ENCODE measurements at regions not wholly inside any gene's neighbourhood (a gene's known extent, or its start where the extent isn't known, plus 50 kb on each side); places are given as distances from the start of the nearest gene placed in this dataset.

DNA sequence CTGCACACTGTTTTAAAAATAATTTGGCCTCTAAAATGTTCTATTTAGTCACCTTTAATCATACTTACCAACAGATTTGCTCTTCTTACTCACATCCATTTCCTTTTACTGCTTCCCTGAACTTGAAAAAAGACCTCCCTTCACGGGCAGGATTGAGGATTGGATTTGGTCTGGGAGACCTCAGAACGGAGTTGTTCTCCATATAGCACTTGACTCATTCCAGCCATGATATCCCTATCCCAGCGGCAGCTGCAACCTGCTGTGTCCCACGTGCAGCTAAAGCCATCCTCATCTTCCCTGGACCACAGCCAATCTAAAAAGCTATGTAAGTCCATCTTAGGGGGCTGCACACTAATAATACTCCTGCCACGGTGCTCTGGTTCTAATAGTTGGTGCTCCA is 97.0 kb upstream of the PTPRM start:
- no peaks in the 10 kb centered on the region for H3K4me1 ChIP-seq (ENCODE audit: control insufficient read depth, insufficient read depth, low read length)
- H3K9me3 ChIP-seq (ENCODE audit: control insufficient read depth, insufficient read depth, low read depth, low read length), result no peaks in the 10 kb centered on the region
- ChIA-PET CTCF (interaction anchor here (0.5 to 1.1 kb wide), 4 partner anchors 10 to 197 kb away, joined by 3 to 6 read pairs (median 3); no protein-coding TSS in a partner anchor), POLR2A (no interaction called here)
- no peak overlapping the region for H3K4me3 ChIP-seq (ENCODE audit: low read depth, low read length)
- TF ChIP-seq, protein P1, sequence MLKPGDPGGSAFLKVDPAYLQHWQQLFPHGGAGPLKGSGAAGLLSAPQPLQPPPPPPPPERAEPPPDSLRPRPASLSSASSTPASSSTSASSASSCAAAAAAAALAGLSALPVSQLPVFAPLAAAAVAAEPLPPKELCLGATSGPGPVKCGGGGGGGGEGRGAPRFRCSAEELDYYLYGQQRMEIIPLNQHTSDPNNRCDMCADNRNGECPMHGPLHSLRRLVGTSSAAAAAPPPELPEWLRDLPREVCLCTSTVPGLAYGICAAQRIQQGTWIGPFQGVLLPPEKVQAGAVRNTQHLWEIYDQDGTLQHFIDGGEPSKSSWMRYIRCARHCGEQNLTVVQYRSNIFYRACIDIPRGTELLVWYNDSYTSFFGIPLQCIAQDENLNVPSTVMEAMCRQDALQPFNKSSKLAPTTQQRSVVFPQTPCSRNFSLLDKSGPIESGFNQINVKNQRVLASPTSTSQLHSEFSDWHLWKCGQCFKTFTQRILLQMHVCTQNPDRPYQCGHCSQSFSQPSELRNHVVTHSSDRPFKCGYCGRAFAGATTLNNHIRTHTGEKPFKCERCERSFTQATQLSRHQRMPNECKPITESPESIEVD (tag by site-specific recombination; IDR thresholded peaks at IDR 0.05), result no peak
- TF ChIP-seq, protein P2, sequence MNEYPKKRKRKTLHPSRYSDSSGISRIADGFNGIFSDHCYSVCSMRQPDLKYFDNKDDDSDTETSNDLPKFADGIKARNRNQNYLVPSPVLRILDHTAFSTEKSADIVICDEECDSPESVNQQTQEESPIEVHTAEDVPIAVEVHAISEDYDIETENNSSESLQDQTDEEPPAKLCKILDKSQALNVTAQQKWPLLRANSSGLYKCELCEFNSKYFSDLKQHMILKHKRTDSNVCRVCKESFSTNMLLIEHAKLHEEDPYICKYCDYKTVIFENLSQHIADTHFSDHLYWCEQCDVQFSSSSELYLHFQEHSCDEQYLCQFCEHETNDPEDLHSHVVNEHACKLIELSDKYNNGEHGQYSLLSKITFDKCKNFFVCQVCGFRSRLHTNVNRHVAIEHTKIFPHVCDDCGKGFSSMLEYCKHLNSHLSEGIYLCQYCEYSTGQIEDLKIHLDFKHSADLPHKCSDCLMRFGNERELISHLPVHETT (tag by site-specific recombination; IDR thresholded peaks at IDR 0.05), result no peak
- TF ChIP-seq SALL2 (tag by site-specific recombination; IDR thresholded peaks at IDR 0.05; ENCODE audit: borderline replicate concordance) (no peak), ZNF214 (tag by site-specific recombination; IDR thresholded peaks at IDR 0.05; ENCODE audit: borderline replicate concordance) (no peak), KLF8 (tag by site-specific recombination; IDR thresholded peaks at IDR 0.05) (no peak), ZNF140 (tag by site-specific recombination; IDR thresholded peaks at IDR 0.05) (no peak), ZNF221 (tag by site-specific recombination; IDR thresholded peaks at IDR 0.05; ENCODE audit: borderline replicate concordance) (no peak), FEZF1 (tag by site-specific recombination; IDR thresholded peaks at IDR 0.05) (no peak), SCRT1 (tag by site-specific recombination; IDR thresholded peaks at IDR 0.05; ENCODE audit: borderline replicate concordance) (no peak), ZFP37 (tag by site-specific recombination; IDR thresholded peaks at IDR 0.05) (no peak)
- TF ChIP-seq, protein P3, sequence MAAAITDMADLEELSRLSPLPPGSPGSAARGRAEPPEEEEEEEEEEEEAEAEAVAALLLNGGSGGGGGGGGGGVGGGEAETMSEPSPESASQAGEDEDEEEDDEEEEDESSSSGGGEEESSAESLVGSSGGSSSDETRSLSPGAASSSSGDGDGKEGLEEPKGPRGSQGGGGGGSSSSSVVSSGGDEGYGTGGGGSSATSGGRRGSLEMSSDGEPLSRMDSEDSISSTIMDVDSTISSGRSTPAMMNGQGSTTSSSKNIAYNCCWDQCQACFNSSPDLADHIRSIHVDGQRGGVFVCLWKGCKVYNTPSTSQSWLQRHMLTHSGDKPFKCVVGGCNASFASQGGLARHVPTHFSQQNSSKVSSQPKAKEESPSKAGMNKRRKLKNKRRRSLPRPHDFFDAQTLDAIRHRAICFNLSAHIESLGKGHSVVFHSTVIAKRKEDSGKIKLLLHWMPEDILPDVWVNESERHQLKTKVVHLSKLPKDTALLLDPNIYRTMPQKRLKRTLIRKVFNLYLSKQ (tag by site-specific recombination; IDR thresholded peaks at IDR 0.05; ENCODE audit: borderline replicate concordance), result no peak
- TF ChIP-seq, protein P4, sequence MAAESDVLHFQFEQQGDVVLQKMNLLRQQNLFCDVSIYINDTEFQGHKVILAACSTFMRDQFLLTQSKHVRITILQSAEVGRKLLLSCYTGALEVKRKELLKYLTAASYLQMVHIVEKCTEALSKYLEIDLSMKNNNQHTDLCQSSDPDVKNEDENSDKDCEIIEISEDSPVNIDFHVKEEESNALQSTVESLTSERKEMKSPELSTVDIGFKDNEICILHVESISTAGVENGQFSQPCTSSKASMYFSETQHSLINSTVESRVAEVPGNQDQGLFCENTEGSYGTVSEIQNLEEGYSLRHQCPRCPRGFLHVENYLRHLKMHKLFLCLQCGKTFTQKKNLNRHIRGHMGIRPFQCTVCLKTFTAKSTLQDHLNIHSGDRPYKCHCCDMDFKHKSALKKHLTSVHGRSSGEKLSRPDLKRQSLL (tag by site-specific recombination; IDR thresholded peaks at IDR 0.05), result no peak
- TF ChIP-seq, protein P5, sequence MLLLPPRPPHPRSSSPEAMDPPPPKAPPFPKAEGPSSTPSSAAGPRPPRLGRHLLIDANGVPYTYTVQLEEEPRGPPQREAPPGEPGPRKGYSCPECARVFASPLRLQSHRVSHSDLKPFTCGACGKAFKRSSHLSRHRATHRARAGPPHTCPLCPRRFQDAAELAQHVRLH (tag by site-specific recombination; IDR thresholded peaks at IDR 0.05), result no peak
- TF ChIP-seq, protein P6, sequence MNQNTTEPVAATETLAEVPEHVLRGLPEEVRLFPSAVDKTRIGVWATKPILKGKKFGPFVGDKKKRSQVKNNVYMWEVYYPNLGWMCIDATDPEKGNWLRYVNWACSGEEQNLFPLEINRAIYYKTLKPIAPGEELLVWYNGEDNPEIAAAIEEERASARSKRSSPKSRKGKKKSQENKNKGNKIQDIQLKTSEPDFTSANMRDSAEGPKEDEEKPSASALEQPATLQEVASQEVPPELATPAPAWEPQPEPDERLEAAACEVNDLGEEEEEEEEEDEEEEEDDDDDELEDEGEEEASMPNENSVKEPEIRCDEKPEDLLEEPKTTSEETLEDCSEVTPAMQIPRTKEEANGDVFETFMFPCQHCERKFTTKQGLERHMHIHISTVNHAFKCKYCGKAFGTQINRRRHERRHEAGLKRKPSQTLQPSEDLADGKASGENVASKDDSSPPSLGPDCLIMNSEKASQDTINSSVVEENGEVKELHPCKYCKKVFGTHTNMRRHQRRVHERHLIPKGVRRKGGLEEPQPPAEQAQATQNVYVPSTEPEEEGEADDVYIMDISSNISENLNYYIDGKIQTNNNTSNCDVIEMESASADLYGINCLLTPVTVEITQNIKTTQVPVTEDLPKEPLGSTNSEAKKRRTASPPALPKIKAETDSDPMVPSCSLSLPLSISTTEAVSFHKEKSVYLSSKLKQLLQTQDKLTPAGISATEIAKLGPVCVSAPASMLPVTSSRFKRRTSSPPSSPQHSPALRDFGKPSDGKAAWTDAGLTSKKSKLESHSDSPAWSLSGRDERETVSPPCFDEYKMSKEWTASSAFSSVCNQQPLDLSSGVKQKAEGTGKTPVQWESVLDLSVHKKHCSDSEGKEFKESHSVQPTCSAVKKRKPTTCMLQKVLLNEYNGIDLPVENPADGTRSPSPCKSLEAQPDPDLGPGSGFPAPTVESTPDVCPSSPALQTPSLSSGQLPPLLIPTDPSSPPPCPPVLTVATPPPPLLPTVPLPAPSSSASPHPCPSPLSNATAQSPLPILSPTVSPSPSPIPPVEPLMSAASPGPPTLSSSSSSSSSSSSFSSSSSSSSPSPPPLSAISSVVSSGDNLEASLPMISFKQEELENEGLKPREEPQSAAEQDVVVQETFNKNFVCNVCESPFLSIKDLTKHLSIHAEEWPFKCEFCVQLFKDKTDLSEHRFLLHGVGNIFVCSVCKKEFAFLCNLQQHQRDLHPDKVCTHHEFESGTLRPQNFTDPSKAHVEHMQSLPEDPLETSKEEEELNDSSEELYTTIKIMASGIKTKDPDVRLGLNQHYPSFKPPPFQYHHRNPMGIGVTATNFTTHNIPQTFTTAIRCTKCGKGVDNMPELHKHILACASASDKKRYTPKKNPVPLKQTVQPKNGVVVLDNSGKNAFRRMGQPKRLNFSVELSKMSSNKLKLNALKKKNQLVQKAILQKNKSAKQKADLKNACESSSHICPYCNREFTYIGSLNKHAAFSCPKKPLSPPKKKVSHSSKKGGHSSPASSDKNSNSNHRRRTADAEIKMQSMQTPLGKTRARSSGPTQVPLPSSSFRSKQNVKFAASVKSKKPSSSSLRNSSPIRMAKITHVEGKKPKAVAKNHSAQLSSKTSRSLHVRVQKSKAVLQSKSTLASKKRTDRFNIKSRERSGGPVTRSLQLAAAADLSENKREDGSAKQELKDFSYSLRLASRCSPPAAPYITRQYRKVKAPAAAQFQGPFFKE (tag by site-specific recombination; IDR thresholded peaks at IDR 0.05; ENCODE audit: borderline replicate concordance), result no peak
- TF ChIP-seq, protein P7, sequence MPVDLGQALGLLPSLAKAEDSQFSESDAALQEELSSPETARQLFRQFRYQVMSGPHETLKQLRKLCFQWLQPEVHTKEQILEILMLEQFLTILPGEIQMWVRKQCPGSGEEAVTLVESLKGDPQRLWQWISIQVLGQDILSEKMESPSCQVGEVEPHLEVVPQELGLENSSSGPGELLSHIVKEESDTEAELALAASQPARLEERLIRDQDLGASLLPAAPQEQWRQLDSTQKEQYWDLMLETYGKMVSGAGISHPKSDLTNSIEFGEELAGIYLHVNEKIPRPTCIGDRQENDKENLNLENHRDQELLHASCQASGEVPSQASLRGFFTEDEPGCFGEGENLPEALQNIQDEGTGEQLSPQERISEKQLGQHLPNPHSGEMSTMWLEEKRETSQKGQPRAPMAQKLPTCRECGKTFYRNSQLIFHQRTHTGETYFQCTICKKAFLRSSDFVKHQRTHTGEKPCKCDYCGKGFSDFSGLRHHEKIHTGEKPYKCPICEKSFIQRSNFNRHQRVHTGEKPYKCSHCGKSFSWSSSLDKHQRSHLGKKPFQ (tag by site-specific recombination; IDR thresholded peaks at IDR 0.05), result no peak
- no peak overlapping the region for H3K27ac ChIP-seq (ENCODE audit: extremely low read depth, low read depth, low read length)
- H3K36me3 ChIP-seq (ENCODE audit: control insufficient read depth in 2 of 2, insufficient read depth in 1 of 2, low read length in 2 of 2), result no peaks in the 10 kb centered on the region

Data from HEK293 (cell line).